ENCODE measurements at regions not wholly inside any gene's neighbourhood (a gene's known extent, or its start where the extent isn't known, plus 50 kb on each side); places are given as distances from the start of the nearest gene placed in this dataset.

GRCh38 chr9:107703651-107704050, 214.1 kb upstream of the KLF4 start:
- no peak for TF ChIP-seq CTCF (IDR thresholded peaks at IDR 0.05; ENCODE audit: low read depth, low read length, missing control alignments)
- DNase-seq (ENCODE audit: extremely low read depth, low read depth) = no peak
- H3K4me3 ChIP-seq (replicated peaks; ENCODE audit: low read depth, low read length) = no peak overlapping the region

- TF ChIP-seq CTCF (IDR thresholded peaks at IDR 0.05; ENCODE audit: low read depth, low read length, missing control alignments) = no peak
- no peak overlapping the region for H3K4me3 ChIP-seq (replicated peaks; ENCODE audit: low read depth, low read length)
- DNase-seq (ENCODE audit: extremely low read depth, low read depth) = no peak
These were observed 211.3 kb upstream of the KLF4 start for GRCh38 chr9:107700847-107701246.

- no peak for TF ChIP-seq CTCF (IDR thresholded peaks at IDR 0.05; ENCODE audit: low read depth, low read length, missing control alignments)
- H3K4me3 ChIP-seq (replicated peaks; ENCODE audit: low read depth, low read length) = no peak overlapping the region
- no peak for DNase-seq (ENCODE audit: extremely low read depth, low read depth)
These were observed 209.7 kb upstream of the KLF4 start for GRCh38 chr9:107699231-107699630.

GRCh38 chr9:107698779-107699178, 209.2 kb upstream of the KLF4 start:
- no peak overlapping the region for H3K4me3 ChIP-seq (replicated peaks; ENCODE audit: low read depth, low read length)
- no peak for DNase-seq (ENCODE audit: extremely low read depth, low read depth)
- no peak for TF ChIP-seq CTCF (IDR thresholded peaks at IDR 0.05; ENCODE audit: low read depth, low read length, missing control alignments)

GRCh38 chr9:107696302-107696701, 206.7 kb upstream of the KLF4 start:
- no peak for DNase-seq (ENCODE audit: extremely low read depth, low read depth)
- TF ChIP-seq CTCF (IDR thresholded peaks at IDR 0.05; ENCODE audit: low read depth, low read length, missing control alignments) = no peak
- H3K4me3 ChIP-seq (replicated peaks; ENCODE audit: low read depth, low read length) = no peak overlapping the region

- H3K4me3 ChIP-seq (replicated peaks; ENCODE audit: low read depth, low read length) = no peak overlapping the region
- DNase-seq (ENCODE audit: extremely low read depth, low read depth) = no peak
- no peak for TF ChIP-seq CTCF (IDR thresholded peaks at IDR 0.05; ENCODE audit: low read depth, low read length, missing control alignments)
These were observed 204.8 kb upstream of the KLF4 start for GRCh38 chr9:107694390-107694789.

- no peak overlapping the region for H3K4me3 ChIP-seq (replicated peaks; ENCODE audit: low read depth, low read length)
- DNase-seq (ENCODE audit: extremely low read depth, low read depth) = no peak
- no peak for TF ChIP-seq CTCF (IDR thresholded peaks at IDR 0.05; ENCODE audit: low read depth, low read length, missing control alignments)
These were observed 204.2 kb upstream of the KLF4 start for GRCh38 chr9:107693625-107694326.

Data from HFF-Myc (cell line).